Cardiac fibroblast (primary cell): ENCODE measurements at regions not wholly inside any gene's neighbourhood (a gene's known extent, or its start where the extent isn't known, plus 50 kb on each side); places are given as distances from the start of the nearest gene placed in this dataset.
A peak's percentile ranks its signal among the peaks of the same experiment; 100 is the strongest.

Source experiments
- DNase-seq, 2 donors: peaks; one replicate each; pipeline versions ENCODE4 v3.0.0 to v3.0.0-alpha.2; 2010; ENCODE audit warnings: low read depth in 2 of 2
- H3K4me3 ChIP-seq, 2 donors: replicated peaks in 1 of 2; 1 replicate in 1 of 2; 2 replicates in 1 of 2; pipeline ENCODE4 v1.5.1; 2011; ENCODE audit warnings: low read depth in 2 of 2, low read length in 2 of 2, mild to moderate bottlenecking in 2 of 2, moderate library complexity in 1 of 2
- TF ChIP-seq, protein P1 (sequence below): IDR thresholded peaks from one replicate; pipeline ENCODE4 v1.5.1; 2011; ENCODE audit warnings: low read depth, mild to moderate bottlenecking, low read length, inconsistent platforms

DNA sequence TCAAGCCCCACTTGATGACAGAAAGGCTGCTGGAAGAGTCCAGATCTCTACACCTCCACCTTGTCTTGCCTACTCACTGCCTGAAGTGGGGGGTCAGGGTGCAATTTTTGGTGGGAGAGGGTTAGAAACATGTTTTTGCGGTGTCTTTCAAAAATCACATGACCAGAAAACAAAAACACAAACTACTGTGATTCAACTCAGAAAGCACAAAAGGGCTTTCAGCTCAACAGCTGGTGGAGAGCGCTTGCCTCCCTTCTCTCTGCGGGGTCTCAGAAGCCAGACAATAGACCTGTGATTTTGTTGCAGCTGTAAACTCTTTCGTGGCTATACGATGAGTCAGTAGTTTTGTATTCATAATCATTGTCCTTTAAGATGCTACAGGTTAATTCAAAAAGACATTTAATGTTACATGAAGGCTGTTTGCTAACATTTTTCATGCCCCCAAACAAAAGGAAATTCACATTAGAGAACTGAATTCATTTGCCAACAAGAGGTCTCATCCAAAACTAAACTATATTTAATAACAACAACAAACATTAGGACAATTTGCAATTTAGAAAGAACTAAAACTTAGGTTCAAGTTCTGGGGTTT, 172.6 kb upstream of the RAI14 start:
- no peak overlapping the region for H3K4me3 ChIP-seq
- TF ChIP-seq, protein P1, sequence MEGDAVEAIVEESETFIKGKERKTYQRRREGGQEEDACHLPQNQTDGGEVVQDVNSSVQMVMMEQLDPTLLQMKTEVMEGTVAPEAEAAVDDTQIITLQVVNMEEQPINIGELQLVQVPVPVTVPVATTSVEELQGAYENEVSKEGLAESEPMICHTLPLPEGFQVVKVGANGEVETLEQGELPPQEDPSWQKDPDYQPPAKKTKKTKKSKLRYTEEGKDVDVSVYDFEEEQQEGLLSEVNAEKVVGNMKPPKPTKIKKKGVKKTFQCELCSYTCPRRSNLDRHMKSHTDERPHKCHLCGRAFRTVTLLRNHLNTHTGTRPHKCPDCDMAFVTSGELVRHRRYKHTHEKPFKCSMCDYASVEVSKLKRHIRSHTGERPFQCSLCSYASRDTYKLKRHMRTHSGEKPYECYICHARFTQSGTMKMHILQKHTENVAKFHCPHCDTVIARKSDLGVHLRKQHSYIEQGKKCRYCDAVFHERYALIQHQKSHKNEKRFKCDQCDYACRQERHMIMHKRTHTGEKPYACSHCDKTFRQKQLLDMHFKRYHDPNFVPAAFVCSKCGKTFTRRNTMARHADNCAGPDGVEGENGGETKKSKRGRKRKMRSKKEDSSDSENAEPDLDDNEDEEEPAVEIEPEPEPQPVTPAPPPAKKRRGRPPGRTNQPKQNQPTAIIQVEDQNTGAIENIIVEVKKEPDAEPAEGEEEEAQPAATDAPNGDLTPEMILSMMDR = no peak
- DNase-seq = peak in 1 of 2 donors; percentile 46

DNA sequence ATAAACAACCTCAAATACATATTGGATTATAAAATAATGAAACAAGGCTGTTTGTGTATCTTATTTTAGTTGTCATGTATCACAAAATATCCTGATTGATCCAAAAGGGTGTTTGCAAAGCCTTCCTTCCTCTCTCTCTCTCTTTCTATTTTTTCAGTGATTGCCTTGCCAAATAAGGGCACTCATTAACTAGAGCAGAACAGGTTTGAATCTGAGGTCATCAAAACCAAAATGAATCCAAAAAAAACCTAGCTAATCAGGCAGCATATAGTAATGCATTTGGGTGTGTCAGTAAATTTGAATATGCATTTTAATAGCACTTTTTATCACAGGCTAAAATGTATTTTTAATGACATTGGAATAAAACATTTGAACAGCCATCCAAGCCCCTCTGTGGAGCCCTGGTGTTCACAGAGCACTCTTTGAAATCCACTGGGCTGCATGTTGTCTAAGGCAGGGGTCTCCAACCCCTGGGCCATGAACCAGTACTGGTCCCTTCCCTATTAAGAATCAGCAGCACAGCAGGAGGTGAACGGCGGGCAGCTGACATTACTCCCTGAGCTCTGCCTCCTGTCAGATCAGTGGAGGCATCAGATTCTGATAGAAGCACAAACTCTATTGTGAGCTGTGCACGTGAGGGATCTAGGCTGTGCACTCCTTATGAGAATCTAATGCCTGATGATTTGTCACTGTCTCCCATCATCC, 171.8 kb upstream of the RAI14 start:
- TF ChIP-seq, protein P1 = no peak
- no peak for DNase-seq
- no peak overlapping the region for H3K4me3 ChIP-seq

DNA sequence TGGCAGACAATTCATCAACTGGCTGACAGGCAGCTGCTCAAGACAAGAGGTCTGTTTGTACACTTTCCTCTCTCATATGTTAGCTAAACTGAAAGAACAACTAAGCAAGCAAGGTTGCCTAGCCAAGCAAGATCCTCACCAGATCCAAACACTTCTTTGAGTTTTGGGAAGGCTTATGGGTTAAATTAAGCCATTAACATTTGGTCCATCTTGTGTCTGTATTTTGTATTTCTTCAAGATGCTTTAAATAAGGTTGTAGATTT, 170.4 kb upstream of the RAI14 start:
- no peak overlapping the region for H3K4me3 ChIP-seq
- TF ChIP-seq, protein P1 = no peak
- no peak for DNase-seq

DNA sequence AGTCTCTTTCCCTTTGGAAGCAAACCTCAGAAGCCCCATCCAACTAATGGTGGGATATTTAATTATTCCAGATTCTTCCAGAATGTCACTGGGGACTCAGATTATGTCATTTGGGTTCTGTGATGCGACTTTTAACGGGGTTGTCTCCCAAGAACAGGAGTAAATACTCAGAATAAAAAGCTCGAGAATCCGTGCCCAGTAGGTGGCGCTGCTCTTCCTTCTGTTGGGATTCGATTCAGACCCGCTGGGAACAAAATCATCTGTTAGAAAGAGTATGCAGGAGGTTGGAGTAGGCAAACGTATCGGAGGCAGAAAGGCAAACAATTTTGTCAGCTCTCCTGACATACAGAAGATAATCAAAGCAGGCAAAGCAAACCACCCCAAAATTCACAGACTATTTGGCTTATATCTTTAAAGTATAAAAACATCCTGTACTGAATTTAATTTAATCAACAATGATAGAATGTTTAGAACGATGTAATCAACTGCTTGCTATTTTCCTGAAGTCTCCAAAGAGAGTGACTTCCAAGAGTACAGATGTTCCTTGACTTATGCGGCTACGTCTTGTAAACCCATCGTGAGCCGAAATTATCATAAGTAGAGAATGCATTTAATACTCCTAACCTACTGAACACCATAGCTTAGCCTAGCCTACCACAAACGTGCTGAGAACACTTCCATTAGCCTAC, 169.8 kb upstream of the RAI14 start:
- H3K4me3 ChIP-seq = no peak overlapping the region
- peak; percentile 90 to 93 for DNase-seq
- TF ChIP-seq, protein P1 = peak; percentile 74

DNA sequence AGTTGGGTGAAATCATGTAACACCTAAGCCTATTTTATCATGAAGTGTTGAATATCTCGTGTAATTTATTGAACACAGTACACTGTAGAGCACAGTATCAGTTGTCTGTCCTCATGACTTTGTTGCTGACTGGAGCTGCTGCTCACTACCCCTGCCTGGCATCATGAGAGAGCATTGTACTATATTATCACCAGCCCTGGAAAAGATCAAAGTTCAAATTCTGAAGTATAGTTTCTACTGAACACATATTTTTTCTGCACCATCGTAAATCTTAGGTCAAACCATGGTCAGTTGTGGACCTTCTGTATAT, 169.3 kb upstream of the RAI14 start:
- TF ChIP-seq, protein P1 = no peak
- DNase-seq = no peak

DNA sequence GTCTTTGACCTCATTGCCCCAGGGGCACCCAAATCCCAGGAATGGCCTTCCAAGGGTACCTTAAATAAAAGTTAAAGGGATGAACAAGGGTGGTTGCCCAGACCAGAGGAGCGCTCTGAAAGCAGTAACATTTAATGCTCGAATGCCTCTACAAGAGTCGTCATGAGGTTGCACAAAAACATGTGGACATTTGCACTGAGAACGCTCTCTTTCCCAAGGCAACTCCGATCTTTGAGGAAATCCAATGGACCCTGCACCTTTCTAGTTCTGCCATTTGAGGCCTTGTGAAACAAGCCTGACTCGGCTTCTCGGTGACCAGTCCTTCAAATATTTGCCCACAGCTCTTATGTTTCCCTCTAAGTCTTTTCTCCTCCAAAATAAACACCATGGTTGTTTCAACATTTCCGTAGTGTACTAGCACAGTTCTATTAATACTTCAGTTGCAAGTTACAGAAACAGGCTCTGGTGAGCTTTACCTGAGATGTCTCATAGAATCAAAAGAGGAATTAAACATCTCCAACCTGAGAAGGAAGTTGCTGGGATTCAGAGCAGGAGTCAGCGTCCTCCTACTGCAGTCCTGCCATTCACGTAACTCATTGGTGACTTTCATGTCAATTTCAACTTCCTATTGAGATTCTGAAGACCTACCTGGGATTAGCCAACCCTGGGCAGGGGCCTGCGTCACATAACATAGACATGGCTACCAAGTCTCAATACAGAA, 168.8 kb upstream of the RAI14 start:
- no peak overlapping the region for H3K4me3 ChIP-seq
- TF ChIP-seq, protein P1 = no peak
- DNase-seq = peak; percentile 89 to 98

More for the DNA sequence above, 169.3 kb upstream of the RAI14 start:
- no peak overlapping the region for H3K4me3 ChIP-seq
